ENCODE measurements at regions not wholly inside any gene's neighbourhood (a gene's known extent, or its start where the extent isn't known, plus 50 kb on each side); places are given as distances from the start of the nearest gene placed in this dataset.

DNA sequence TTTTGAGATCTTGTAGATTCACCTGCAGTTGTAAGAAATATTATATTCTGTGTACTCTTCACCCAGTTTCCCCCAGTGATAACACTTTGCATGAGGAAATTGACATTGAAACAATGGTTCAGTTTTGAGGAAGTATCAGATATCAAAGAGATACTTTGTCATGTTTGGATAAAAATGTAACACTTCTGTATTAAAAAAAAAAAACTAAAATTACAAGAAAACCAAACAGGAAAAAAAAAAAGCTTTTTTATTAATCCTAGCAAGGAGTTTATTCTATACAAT, 204.0 kb downstream of the ARL4C start:
- ChIA-PET CTCF (interaction anchor here (0.6 to 2.2 kb wide), 6 partner anchors 11 to 819 kb away, joined by 3 to 6 read pairs (median 4); no protein-coding TSS in a partner anchor), POLR2A (interaction anchor here (0.6 kb wide), 2 partner anchors 167 to 205 kb away, joined by 3 to 4 read pairs; no protein-coding TSS in a partner anchor)
- peak overlapping the region; percentile 4 to 37 for H3K27ac ChIP-seq (ENCODE audit: insufficient read depth in 1 of 2, low read depth in 1 of 2, low read length in 2 of 2, poor library complexity in 1 of 2, severe bottlenecking in 2 of 2)
- DNase-seq = peak in 2 of 3 donors; percentile 43 to 60
- peaks cover 0 to 10% (median 2%) of the 10 kb centered on the region in 5 experiments for H3K27me3 ChIP-seq (replicated peaks in 2 of 5; ENCODE audit: control insufficient read depth in 4 of 5, insufficient read depth in 5 of 5, low read length in 4 of 5)
- peaks cover 11 to 42% (median 33%) of the 10 kb centered on the region in 4 experiments for H3K4me1 ChIP-seq (ENCODE audit: control extremely low read depth in 1 of 4, control insufficient read depth in 4 of 4, insufficient read depth in 4 of 4, low read length in 3 of 4)
- no peak overlapping the region for H3K4me3 ChIP-seq (ENCODE audit: control insufficient read depth in 1 of 7, extremely low read depth in 1 of 7, insufficient read depth in 4 of 7, low read depth in 2 of 7, low read length in 6 of 7)
- H3K9me3 ChIP-seq (ENCODE audit: control extremely low read depth in 1 of 5, control insufficient read depth in 4 of 5, insufficient read depth in 2 of 5, low read depth in 1 of 5, low read length in 4 of 5) = peaks cover 0 to 6% (median 2%) of the 10 kb centered on the region in 5 experiments
- H3K36me3 ChIP-seq (ENCODE audit: control insufficient read depth in 4 of 4, insufficient read depth in 4 of 4, low read length in 3 of 4) = no peaks in the 10 kb centered on the region

DNA sequence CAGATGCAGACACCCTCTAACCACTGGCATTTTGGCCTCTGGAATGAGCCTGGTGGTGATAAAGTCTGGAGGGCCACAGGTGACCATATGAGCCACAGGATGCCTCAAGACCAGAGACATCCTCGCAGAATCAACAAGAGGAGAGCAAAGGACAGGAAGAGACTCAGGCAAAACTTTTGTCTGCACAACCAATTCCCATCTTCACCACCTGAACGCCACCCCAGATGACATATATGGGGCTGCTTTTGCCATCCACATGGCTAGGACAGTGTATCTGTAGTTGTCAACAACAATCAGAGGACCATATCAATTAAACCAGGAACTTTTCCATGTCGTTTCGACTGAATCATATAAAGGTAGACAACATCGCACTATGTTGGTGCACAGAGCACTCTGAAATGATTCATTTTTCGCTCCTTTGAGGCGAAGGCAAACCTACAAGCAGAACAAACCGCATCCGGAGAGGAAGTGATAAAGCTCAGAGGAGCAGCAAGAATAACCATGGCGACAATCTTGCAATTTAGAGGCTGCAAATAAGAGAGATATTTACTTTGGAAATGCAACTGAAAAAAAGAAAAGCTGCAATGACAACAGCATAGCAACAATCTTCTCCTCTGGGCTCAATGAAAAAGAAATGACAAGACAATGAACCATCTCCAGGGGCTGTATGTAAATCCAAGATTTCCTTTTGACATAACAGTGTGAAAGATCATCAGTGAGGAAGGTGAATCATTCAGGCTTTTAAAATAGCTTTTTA, 204.5 kb downstream of the ARL4C start:
- CTCF ChIA-PET = interaction anchor here (0.7 to 2.2 kb wide), 8 partner anchors 11 to 210 kb away, joined by 3 to 6 read pairs (median 4); no protein-coding TSS in a partner anchor
- H3K27ac ChIP-seq (ENCODE audit: insufficient read depth in 1 of 2, low read depth in 1 of 2, low read length in 2 of 2, poor library complexity in 1 of 2, severe bottlenecking in 2 of 2) = peak overlapping the region; percentile 26 to 37
- peaks cover 0 to 10% (median 2%) of the 10 kb centered on the region in 5 experiments for H3K27me3 ChIP-seq (replicated peaks in 2 of 5; ENCODE audit: control insufficient read depth in 4 of 5, insufficient read depth in 5 of 5, low read length in 4 of 5)
- H3K4me1 ChIP-seq (ENCODE audit: control extremely low read depth in 1 of 4, control insufficient read depth in 4 of 4, insufficient read depth in 4 of 4, low read length in 3 of 4) = peaks cover 11 to 42% (median 33%) of the 10 kb centered on the region in 4 experiments
- no peaks in the 10 kb centered on the region for H3K36me3 ChIP-seq (ENCODE audit: control insufficient read depth in 4 of 4, insufficient read depth in 4 of 4, low read length in 3 of 4)
- 72% methylated on average over 10 of the region's 10 CpGs for WGBS (ENCODE audit: insufficient coverage)
- POLR2A ChIA-PET = interaction anchor here (1.3 kb wide), 1 partner anchor 191 kb away, joined by 3 read pairs; no protein-coding TSS in a partner anchor
- peaks cover 0 to 6% (median 2%) of the 10 kb centered on the region in 5 experiments for H3K9me3 ChIP-seq (ENCODE audit: control extremely low read depth in 1 of 5, control insufficient read depth in 4 of 5, insufficient read depth in 2 of 5, low read depth in 1 of 5, low read length in 4 of 5)
- DNase-seq = peak; percentile 43 to 87 (median 80)
- no peak overlapping the region for H3K4me3 ChIP-seq (ENCODE audit: control insufficient read depth in 1 of 7, extremely low read depth in 1 of 7, insufficient read depth in 4 of 7, low read depth in 2 of 7, low read length in 6 of 7)

DNA sequence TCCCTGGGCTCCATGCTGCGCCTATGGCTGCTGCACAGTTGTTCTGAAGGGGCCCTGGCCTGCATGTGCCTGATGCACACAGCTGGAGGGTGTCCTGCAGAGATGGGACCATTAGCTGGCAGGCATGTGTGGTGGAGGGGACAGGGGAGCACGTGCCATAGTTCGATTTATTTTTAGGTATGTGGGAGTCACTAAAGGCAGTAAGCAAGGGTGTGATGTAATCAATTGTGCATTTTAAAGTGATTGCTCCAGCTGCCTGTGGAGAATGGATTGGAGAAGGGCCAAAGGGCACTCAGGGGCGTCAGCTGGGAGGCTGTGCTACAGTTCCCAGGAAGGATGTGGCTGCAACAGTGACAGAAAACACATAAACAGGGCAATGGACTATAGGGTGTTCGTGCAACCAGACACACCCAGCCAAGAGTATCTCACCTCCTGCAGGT, 205.1 kb downstream of the ARL4C start:
- Histone ChIP-seq H3K27ac (ENCODE audit: insufficient read depth in 1 of 2, low read depth in 1 of 2, low read length in 2 of 2, poor library complexity in 1 of 2, severe bottlenecking in 2 of 2) (no peak overlapping the region), H3K4me1 (ENCODE audit: control extremely low read depth in 1 of 4, control insufficient read depth in 4 of 4, insufficient read depth in 4 of 4, low read length in 3 of 4) (peaks cover 11 to 42% (median 33%) of the 10 kb centered on the region in 4 experiments), H3K4me3 (ENCODE audit: control insufficient read depth in 1 of 7, extremely low read depth in 1 of 7, insufficient read depth in 4 of 7, low read depth in 2 of 7, low read length in 6 of 7) (no peak overlapping the region), H3K36me3 (ENCODE audit: control insufficient read depth in 4 of 4, insufficient read depth in 4 of 4, low read length in 3 of 4) (no peaks in the 10 kb centered on the region), H3K9me3 (ENCODE audit: control extremely low read depth in 1 of 5, control insufficient read depth in 4 of 5, insufficient read depth in 2 of 5, low read depth in 1 of 5, low read length in 4 of 5) (peaks cover 0 to 6% (median 2%) of the 10 kb centered on the region in 5 experiments), H3K27me3 (replicated peaks in 2 of 5; ENCODE audit: control insufficient read depth in 4 of 5, insufficient read depth in 5 of 5, low read length in 4 of 5) (peaks cover 0 to 8% (median 0%) of the 10 kb centered on the region in 5 experiments)
- ChIA-PET CTCF (interaction anchor here (0.8 to 2.2 kb wide), 7 partner anchors 11 to 210 kb away, joined by 3 to 6 read pairs (median 4); no protein-coding TSS in a partner anchor), POLR2A (interaction anchor here (1.3 to 1.9 kb wide), 2 partner anchors 192 to 205 kb away, joined by 3 to 6 read pairs; partner anchors contain the start of gene ARL4C)
- DNase-seq = peak in 2 of 3 donors; percentile 66 to 67
- WGBS (ENCODE audit: insufficient coverage) = 55% methylated on average over 4 of the region's 5 CpGs

DNA sequence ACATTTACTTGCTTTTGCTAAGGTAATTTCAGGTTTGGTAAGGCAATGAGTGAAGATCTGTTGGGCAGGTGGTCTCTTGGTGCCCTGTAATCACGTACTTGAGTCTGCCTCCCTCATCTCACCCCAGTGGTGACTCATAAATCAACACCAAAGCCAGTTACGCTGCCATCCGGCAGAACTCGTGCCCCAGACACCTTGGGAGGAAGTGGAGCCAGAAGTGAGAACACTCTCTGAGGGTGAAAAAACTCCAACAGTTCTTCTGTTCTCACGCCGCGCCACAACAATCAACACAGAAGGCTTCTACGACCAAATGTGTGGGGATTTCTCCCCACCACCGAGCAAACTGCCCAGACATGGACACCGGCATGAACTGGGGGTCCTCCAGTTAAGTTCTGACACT, 206.2 kb downstream of the ARL4C start:
- ChIA-PET CTCF (interaction anchor here (1.1 to 2.6 kb wide), 12 partner anchors 8 to 212 kb away, joined by 3 to 18 read pairs (median 4); partner anchors contain the start of gene ARL4C), POLR2A (interaction anchor here (1.3 to 1.9 kb wide), 2 partner anchors 193 to 206 kb away, joined by 3 to 6 read pairs; partner anchors contain the start of gene ARL4C)
- 20% methylated on average over 10 of the region's 10 CpGs for WGBS (ENCODE audit: insufficient coverage)
- peak overlapping the region; percentile 67 to 73 for H3K27ac ChIP-seq (ENCODE audit: insufficient read depth in 1 of 2, low read depth in 1 of 2, low read length in 2 of 2, poor library complexity in 1 of 2, severe bottlenecking in 2 of 2)
- H3K4me3 ChIP-seq (ENCODE audit: control insufficient read depth in 1 of 7, extremely low read depth in 1 of 7, insufficient read depth in 4 of 7, low read depth in 2 of 7, low read length in 6 of 7) = peak overlapping the region in 2 of 7 experiments; percentile 2 to 21
- H3K27me3 ChIP-seq (replicated peaks in 2 of 5; ENCODE audit: control insufficient read depth in 4 of 5, insufficient read depth in 5 of 5, low read length in 4 of 5) = no peaks in the 10 kb centered on the region
- peak; percentile 78 to 98 (median 97) for DNase-seq
- peaks cover 0 to 6% (median 2%) of the 10 kb centered on the region in 5 experiments for H3K9me3 ChIP-seq (ENCODE audit: control extremely low read depth in 1 of 5, control insufficient read depth in 4 of 5, insufficient read depth in 2 of 5, low read depth in 1 of 5, low read length in 4 of 5)
- peaks cover 11 to 42% (median 33%) of the 10 kb centered on the region in 4 experiments for H3K4me1 ChIP-seq (ENCODE audit: control extremely low read depth in 1 of 4, control insufficient read depth in 4 of 4, insufficient read depth in 4 of 4, low read length in 3 of 4)
- H3K36me3 ChIP-seq (ENCODE audit: control insufficient read depth in 4 of 4, insufficient read depth in 4 of 4, low read length in 3 of 4) = no peaks in the 10 kb centered on the region

DNA sequence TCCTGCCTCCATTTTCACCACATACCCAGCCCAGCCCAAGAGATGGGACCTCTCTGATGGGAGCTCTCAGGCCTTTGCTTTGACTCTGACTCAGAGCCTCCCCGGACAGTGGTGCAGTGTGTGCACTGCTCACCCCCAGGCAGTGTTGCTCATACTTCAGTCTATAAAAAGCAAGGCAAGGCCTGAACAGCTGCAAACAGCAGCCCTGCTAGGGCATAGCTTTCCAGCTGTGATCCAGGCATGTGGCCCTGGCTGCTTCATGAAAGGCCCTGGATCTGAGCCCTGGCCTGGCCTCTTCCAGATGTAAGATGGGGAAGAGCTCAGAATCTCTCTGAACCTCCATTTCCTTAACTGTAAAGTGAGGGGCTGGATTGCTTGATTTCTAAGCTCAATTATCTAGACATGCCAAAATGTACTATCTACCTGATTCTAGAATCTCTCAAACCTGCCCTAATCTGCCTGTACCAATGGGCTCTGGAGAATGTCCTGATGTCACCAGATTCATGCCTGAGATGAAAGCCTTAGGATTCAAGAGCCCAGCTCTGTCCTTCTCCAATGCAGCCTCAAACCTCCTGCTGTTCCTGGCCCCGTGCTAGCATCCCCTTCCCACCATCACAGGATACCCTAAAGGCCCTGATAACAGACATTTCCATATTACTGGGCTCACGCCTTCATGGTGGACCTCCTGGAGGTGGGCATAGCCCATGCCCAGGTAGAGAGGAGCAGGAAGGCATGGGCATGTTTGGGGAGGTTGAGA, 206.9 kb downstream of the ARL4C start:
- 94% methylated on average over 1 of the region's 3 CpGs for WGBS (ENCODE audit: insufficient coverage)
- Histone ChIP-seq H3K4me1 (ENCODE audit: control extremely low read depth in 1 of 4, control insufficient read depth in 4 of 4, insufficient read depth in 4 of 4, low read length in 3 of 4) (peaks cover 11 to 42% (median 33%) of the 10 kb centered on the region in 4 experiments), H3K36me3 (ENCODE audit: control insufficient read depth in 4 of 4, insufficient read depth in 4 of 4, low read length in 3 of 4) (no peaks in the 10 kb centered on the region), H3K27ac (ENCODE audit: insufficient read depth in 1 of 2, low read depth in 1 of 2, low read length in 2 of 2, poor library complexity in 1 of 2, severe bottlenecking in 2 of 2) (no peak overlapping the region), H3K4me3 (ENCODE audit: control insufficient read depth in 1 of 7, extremely low read depth in 1 of 7, insufficient read depth in 4 of 7, low read depth in 2 of 7, low read length in 6 of 7) (no peak overlapping the region), H3K27me3 (replicated peaks in 2 of 5; ENCODE audit: control insufficient read depth in 4 of 5, insufficient read depth in 5 of 5, low read length in 4 of 5) (no peaks in the 10 kb centered on the region), H3K9me3 (ENCODE audit: control extremely low read depth in 1 of 5, control insufficient read depth in 4 of 5, insufficient read depth in 2 of 5, low read depth in 1 of 5, low read length in 4 of 5) (peaks cover 0 to 6% (median 2%) of the 10 kb centered on the region in 5 experiments)
- peak in 1 of 3 donors; percentile 22 for DNase-seq
- ChIA-PET POLR2A (interaction anchor here (1.9 kb wide), 1 partner anchor 207 kb away, joined by 6 read pairs; the partner anchor contains the start of gene ARL4C), CTCF (interaction anchor here (0.9 to 2.6 kb wide), 13 partner anchors 9 to 213 kb away, joined by 3 to 18 read pairs (median 4); partner anchors contain the start of gene ARL4C)

DNA sequence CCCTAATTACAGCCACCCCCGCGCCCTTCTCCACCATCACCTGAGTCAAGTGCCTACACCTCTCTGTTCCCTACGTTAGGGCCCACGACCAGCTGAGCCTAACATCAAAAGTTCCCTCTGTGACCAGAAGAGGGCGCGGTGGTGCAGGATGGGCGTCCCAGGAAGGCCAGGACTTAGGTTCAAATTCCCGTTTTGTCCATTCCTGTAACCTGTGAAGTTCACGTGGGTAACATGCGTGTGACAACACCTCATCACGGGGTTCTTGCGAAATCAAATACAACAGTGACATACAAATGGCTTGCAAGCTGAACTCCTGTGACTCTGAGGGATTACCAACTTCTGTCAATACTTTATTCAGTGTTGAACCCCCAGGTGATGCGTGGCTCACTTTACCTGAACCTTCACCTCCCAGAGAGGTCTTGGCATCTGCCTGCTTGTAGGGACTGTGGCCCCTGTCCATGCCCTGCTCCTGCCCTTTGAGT, 207.9 kb downstream of the ARL4C start:
- no peaks in the 10 kb centered on the region for H3K27me3 ChIP-seq (replicated peaks in 2 of 5; ENCODE audit: control insufficient read depth in 4 of 5, insufficient read depth in 5 of 5, low read length in 4 of 5)
- ChIA-PET POLR2A (no interaction called here), CTCF (interaction anchor here (0.5 to 2.6 kb wide), 14 partner anchors 8 to 253 kb away, joined by 3 to 18 read pairs (median 4); partner anchors contain the start of gene ARL4C)
- 37% methylated on average over 11 of the region's 13 CpGs for WGBS (ENCODE audit: insufficient coverage)
- H3K27ac ChIP-seq (ENCODE audit: insufficient read depth in 1 of 2, low read depth in 1 of 2, low read length in 2 of 2, poor library complexity in 1 of 2, severe bottlenecking in 2 of 2) = no peak overlapping the region
- H3K9me3 ChIP-seq (ENCODE audit: control extremely low read depth in 1 of 5, control insufficient read depth in 4 of 5, insufficient read depth in 2 of 5, low read depth in 1 of 5, low read length in 4 of 5) = peaks cover 0 to 6% (median 2%) of the 10 kb centered on the region in 5 experiments
- peaks cover 11 to 42% (median 31%) of the 10 kb centered on the region in 4 experiments for H3K4me1 ChIP-seq (ENCODE audit: control extremely low read depth in 1 of 4, control insufficient read depth in 4 of 4, insufficient read depth in 4 of 4, low read length in 3 of 4)
- H3K36me3 ChIP-seq (ENCODE audit: control insufficient read depth in 4 of 4, insufficient read depth in 4 of 4, low read length in 3 of 4) = no peaks in the 10 kb centered on the region
- no peak overlapping the region for H3K4me3 ChIP-seq (ENCODE audit: control insufficient read depth in 1 of 7, extremely low read depth in 1 of 7, insufficient read depth in 4 of 7, low read depth in 2 of 7, low read length in 6 of 7)
- DNase-seq = peak; percentile 46 to 74 (median 72)
